ENCODE measurements at regions not wholly inside any gene's neighbourhood (a gene's known extent, or its start where the extent isn't known, plus 50 kb on each side); places are given as distances from the start of the nearest gene placed in this dataset.

- peak; percentile 74 for DNase-seq
- Histone ChIP-seq H3K4me1 (ENCODE audit: control insufficient read depth, insufficient read depth, low read length) (no peaks in the 10 kb centered on the region), H3K27ac (ENCODE audit: low read depth, low read length) (peak overlapping the region; percentile 75), H3K9ac (ENCODE audit: extremely low read depth, low read length, poor library complexity, severe bottlenecking) (no peak overlapping the region), H3K4me3 (ENCODE audit: low read length) (no peak overlapping the region), H3K36me3 (ENCODE audit: control insufficient read depth, insufficient read depth, low read length) (no peaks in the 10 kb centered on the region), H3K9me3 (ENCODE audit: control insufficient read depth, low read length) (no peaks in the 10 kb centered on the region), H3K27me3 (ENCODE audit: control insufficient read depth, insufficient read depth, low read length, poor library complexity, severe bottlenecking) (no peaks in the 10 kb centered on the region)
- no peak for TF ChIP-seq CTCF (conservative IDR thresholded peaks at IDR 0.05)
- Mint-ChIP-seq H3K4me1 (peaks cover 18% of the 10 kb centered on the region), H3K36me3 (ENCODE audit: low read depth) (no peaks in the 10 kb centered on the region), H3K9me3 (no peaks in the 10 kb centered on the region), H3K27ac (peak overlapping the region; percentile 68), H3K4me3 (no peak overlapping the region), H3K27me3 (ENCODE audit: insufficient read depth) (no peaks in the 10 kb centered on the region)
- 10 to 54% methylated on average over 2 to 4 of the region's 4 CpGs for WGBS, 2 experiments (ENCODE audit: insufficient coverage in 1 of 2, insufficient read length in 1 of 2)
Measured at GRCh38 chr2:120859128-120859527, 123.5 kb downstream of the GLI2 start.

GRCh38 chr2:120859814-120860578 lies 124.3 kb downstream of the GLI2 start:
- Histone ChIP-seq H3K4me1 (ENCODE audit: control insufficient read depth, insufficient read depth, low read length) (no peaks in the 10 kb centered on the region), H3K27ac (ENCODE audit: low read depth, low read length) (no peak overlapping the region), H3K9ac (ENCODE audit: extremely low read depth, low read length, poor library complexity, severe bottlenecking) (no peak overlapping the region), H3K4me3 (ENCODE audit: low read length) (no peak overlapping the region), H3K27me3 (ENCODE audit: control insufficient read depth, insufficient read depth, low read length, poor library complexity, severe bottlenecking) (no peaks in the 10 kb centered on the region), H3K9me3 (ENCODE audit: control insufficient read depth, low read length) (no peaks in the 10 kb centered on the region), H3K36me3 (ENCODE audit: control insufficient read depth, insufficient read depth, low read length) (no peaks in the 10 kb centered on the region)
- TF ChIP-seq CTCF (conservative IDR thresholded peaks at IDR 0.05): no peak
- Mint-ChIP-seq H3K9me3 (no peaks in the 10 kb centered on the region), H3K4me3 (no peak overlapping the region), H3K27ac (no peak overlapping the region), H3K27me3 (ENCODE audit: insufficient read depth) (no peaks in the 10 kb centered on the region), H3K36me3 (ENCODE audit: low read depth) (no peaks in the 10 kb centered on the region), H3K4me1 (peaks cover 18% of the 10 kb centered on the region)
- peak; percentile 36 for DNase-seq
- 92 to 96% methylated on average over 9 to 14 of the region's 14 CpGs for WGBS, 2 experiments (ENCODE audit: insufficient coverage in 1 of 2, insufficient read length in 1 of 2)

GRCh38 chr2:120860579-120860922 lies 124.9 kb downstream of the GLI2 start:
- 94 to 100% methylated on average over 4 of the region's 4 CpGs for WGBS, 2 experiments (ENCODE audit: insufficient coverage in 1 of 2, insufficient read length in 1 of 2)
- no peaks in the 10 kb centered on the region for H3K27me3 Mint-ChIP-seq (ENCODE audit: insufficient read depth)
- H3K27ac ChIP-seq (ENCODE audit: low read depth, low read length): no peak overlapping the region

More at GRCh38 chr2:120860579-120860922, 124.9 kb downstream of the GLI2 start:
- H3K27me3 ChIP-seq (ENCODE audit: control insufficient read depth, insufficient read depth, low read length, poor library complexity, severe bottlenecking): no peaks in the 10 kb centered on the region
- TF ChIP-seq CTCF (conservative IDR thresholded peaks at IDR 0.05): no peak
- Mint-ChIP-seq H3K27ac (no peak overlapping the region), H3K4me3 (no peak overlapping the region), H3K36me3 (ENCODE audit: low read depth) (no peaks in the 10 kb centered on the region), H3K4me1 (peaks cover 18% of the 10 kb centered on the region), H3K9me3 (no peaks in the 10 kb centered on the region)
- H3K36me3 ChIP-seq (ENCODE audit: control insufficient read depth, insufficient read depth, low read length): no peaks in the 10 kb centered on the region
- no peak overlapping the region for H3K9ac ChIP-seq (ENCODE audit: extremely low read depth, low read length, poor library complexity, severe bottlenecking)
- DNase-seq: no peak
- no peak overlapping the region for H3K4me3 ChIP-seq (ENCODE audit: low read length)
- H3K9me3 ChIP-seq (ENCODE audit: control insufficient read depth, low read length): no peaks in the 10 kb centered on the region
- H3K4me1 ChIP-seq (ENCODE audit: control insufficient read depth, insufficient read depth, low read length): no peaks in the 10 kb centered on the region
